Ovary (tissue), 7 donors: ENCODE measurements at regions not wholly inside any gene's neighbourhood (a gene's known extent, or its start where the extent isn't known, plus 50 kb on each side); places are given as distances from the start of the nearest gene placed in this dataset.

Source experiments
- DNase-seq, 5 donors: peaks; one replicate each; pipeline ENCODE4 v3.0.0-alpha.2; 2019 to 2020
- H3K27ac ChIP-seq, 2 donors: fragments of 200-600 bp; one replicate each; pipeline versions ENCODE4 v1.5.1 to v1.8.0; 2019 to 2022
- H3K27me3 ChIP-seq: fragments of 200-600 bp; one replicate; pipeline ENCODE4 v1.8.0; 2022
- H3K36me3 ChIP-seq: fragments of 200-600 bp; sonication (generic); one replicate; pipeline ENCODE4 v1.5.1; 2019
- H3K4me1 ChIP-seq: one replicate; pipeline ENCODE4 v1.8.1; 2013; ENCODE audit warnings: mild to moderate bottlenecking, moderate library complexity; ENCODE audit not compliant: insufficient read depth
- H3K4me3 ChIP-seq: fragments of 200-600 bp; sonication (generic); one replicate; pipeline ENCODE4 v1.5.1; 2017
- H3K9me3 ChIP-seq, 2 donors: fragments of 200-600 bp in 1 of 2; sonication (generic) in 1 of 2; one replicate each; pipeline versions ENCODE4 v1.5.1 to v1.8.1; 2013 to 2019; ENCODE audit warnings: mild to moderate bottlenecking in 1 of 2, moderate library complexity in 1 of 2
- CTCF ChIP-seq, 3 donors: fragments of 450-650 bp in 2 of 3; fragments of 200-600 bp in 1 of 3; IDR thresholded peaks; one replicate each; pipeline versions ENCODE4 v1.5.1 to v1.8.0; 2016 to 2022; ENCODE audit warnings: antibody characterized with exemption in 3 of 3, mild to moderate bottlenecking in 1 of 3
- EP300 ChIP-seq: sonication (generic); formaldehyde crosslinking; IDR thresholded peaks from one replicate; pipeline ENCODE4 v1.6.1; 2017; ENCODE audit warnings: antibody characterized with exemption
- POLR2A ChIP-seq: fragments of 450-650 bp; IDR thresholded peaks from one replicate; pipeline ENCODE4 v1.6.1; 2017; ENCODE audit warnings: antibody characterized with exemption, mild to moderate bottlenecking, moderate library complexity
- WGBS, 3 donors: extraction: QIAGEN DNeasy Blood & Tissue Kit in 1 of 3; methylation state at CpG; one replicate each; pipeline versions ENCODE4 v1.1.5 to v1.1.7; 2013 to 2017; 5-methylcytosine and 5-hydroxymethylcytosine counted together
- intact Hi-C, 4 donors: fragments of 100-400 bp; cut with DNase I; formaldehyde crosslinking; loops; one replicate each; pipeline versions ENCODE4 v1.11.0 to v1.15.1; 2022 to 2023
- donor health status: DM: no; HTN: no; CAD: no; lungs with moderate emphysema.
- donor health status: DM: no; HTN: no; CAD: no.
- donor health status: Bipolar disorder and iron deficiency.
- donor health status: DM: no; HTN: no; CAD: no.
- donor health status: DM: yes; HTN: yes; CAD: no.

- no peaks in the 10 kb centered on the region for H3K27me3 ChIP-seq
- intact Hi-C loops, result no loop called here
- H3K4me1 ChIP-seq, result no peaks in the 10 kb centered on the region
- H3K36me3 ChIP-seq, result no peaks in the 10 kb centered on the region
- DNase-seq, result no peak
- TF ChIP-seq CTCF (IDR thresholded peaks at IDR 0.05), result no peak
- no peak for TF ChIP-seq EP300
- no peak for TF ChIP-seq POLR2A
- H3K4me3 ChIP-seq, result no peak overlapping the region
- 68 to 75% (median 70%) methylated on average over 1 of the region's 1 CpG for WGBS, 3 donors
- H3K27ac ChIP-seq, result no peak overlapping the region
- H3K9me3 ChIP-seq, result no peaks in the 10 kb centered on the region
These were observed 368.0 kb upstream of the GRIN3A start for GRCh38 chr9:102106439-102106838.

GRCh38 chr9:102101723-102102122, 363.3 kb upstream of the GRIN3A start:
- Histone ChIP-seq H3K27ac (no peak overlapping the region), H3K4me1 (no peaks in the 10 kb centered on the region)
- DNase-seq, result no peak

GRCh38 chr9:102087141-102087540, 348.7 kb upstream of the GRIN3A start:
- no peak for TF ChIP-seq CTCF (IDR thresholded peaks at IDR 0.05)
- TF ChIP-seq EP300, result no peak
- no peak for TF ChIP-seq POLR2A
- Histone ChIP-seq H3K4me3 (no peak overlapping the region), H3K36me3 (no peaks in the 10 kb centered on the region), H3K27me3 (no peaks in the 10 kb centered on the region), H3K4me1 (no peaks in the 10 kb centered on the region), H3K27ac (no peak overlapping the region), H3K9me3 (no peaks in the 10 kb centered on the region)
- intact Hi-C loops, result no loop called here
- DNase-seq, result no peak
- 75 to 90% (median 83%) methylated on average over 2 of the region's 2 CpGs for WGBS, 3 donors

More at GRCh38 chr9:102101723-102102122, 363.3 kb upstream of the GRIN3A start:
- no peaks in the 10 kb centered on the region for H3K9me3 ChIP-seq
- no peaks in the 10 kb centered on the region for H3K27me3 ChIP-seq
- H3K36me3 ChIP-seq, result no peaks in the 10 kb centered on the region
- H3K4me3 ChIP-seq, result no peak overlapping the region
- TF ChIP-seq CTCF (IDR thresholded peaks at IDR 0.05), result no peak
- no peak for TF ChIP-seq EP300
- no peak for TF ChIP-seq POLR2A
- intact Hi-C loops, result no loop called here

- DNase-seq, result no peak
- Histone ChIP-seq H3K27me3 (no peaks in the 10 kb centered on the region), H3K4me3 (no peak overlapping the region), H3K9me3 (no peaks in the 10 kb centered on the region), H3K36me3 (no peaks in the 10 kb centered on the region), H3K4me1 (no peaks in the 10 kb centered on the region), H3K27ac (no peak overlapping the region)
- TF ChIP-seq POLR2A, result no peak
- TF ChIP-seq EP300, result no peak
- no peak for TF ChIP-seq CTCF (IDR thresholded peaks at IDR 0.05)
- intact Hi-C loops, result no loop called here
These were observed 347.1 kb upstream of the GRIN3A start for GRCh38 chr9:102085548-102085947.
